KOPT-K1 (cell line): ENCODE measurements at regions not wholly inside any gene's neighbourhood (a gene's known extent, or its start where the extent isn't known, plus 50 kb on each side); places are given as distances from the start of the nearest gene placed in this dataset.
"Not testable (repeated sequence)": the region's sequence is repeated elsewhere in the genome, so short reads cannot be mapped to it uniquely, and the experiment has no call there.

Experiments used
- H3K27ac ChIP-seq: fragments of 200-600 bp; sonication (generic); 2 replicates; pipeline ENCODE4 v1.5.1; 2016; ENCODE audit warnings: antibody characterized with exemption, mild to moderate bottlenecking, low read depth, low read length; ENCODE audit not compliant: poor library complexity, severe bottlenecking
- H3K36me3 ChIP-seq: fragments of 200-600 bp; sonication (generic); 2 replicates; pipeline ENCODE4 v1.5.1; 2017; ENCODE audit warnings: antibody characterized with exemption, mild to moderate bottlenecking, low read length, moderate library complexity; ENCODE audit not compliant: insufficient read depth
- H3K9me3 ChIP-seq: fragments of 200-600 bp; sonication (generic); 2 replicates; pipeline ENCODE4 v1.5.1; 2017; ENCODE audit warnings: antibody characterized with exemption, low read length, mild to moderate bottlenecking; ENCODE audit not compliant: insufficient read depth, poor library complexity, severe bottlenecking

- H3K27ac ChIP-seq, result no peak overlapping the region
Measured at GRCh38 chr9:92242260-92243136, 51.0 kb downstream of the IARS1 start.

DNA sequence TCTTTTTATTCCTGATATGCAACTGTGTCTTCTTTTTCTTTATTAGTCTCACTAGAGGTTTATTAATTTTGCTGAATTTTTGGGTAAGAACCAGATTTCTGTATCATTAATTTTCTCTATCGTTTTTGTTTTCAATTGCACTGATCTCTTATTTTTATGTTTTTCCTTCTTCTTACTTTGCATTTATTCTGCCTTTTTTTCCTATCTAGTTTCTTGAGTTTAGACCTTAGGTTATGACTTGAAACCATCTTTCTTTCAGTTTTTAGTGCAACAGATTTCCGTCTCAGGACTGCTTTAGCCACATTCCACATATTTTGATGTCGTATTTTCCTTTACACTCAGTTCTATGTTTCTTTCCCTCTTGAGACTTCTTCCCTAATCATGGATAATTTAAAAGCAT lies 56.6 kb downstream of the IARS1 start:
- H3K27ac ChIP-seq, result no peak overlapping the region
- H3K9me3 ChIP-seq, result no peaks in the 10 kb centered on the region
- peaks cover 98% of the 10 kb centered on the region for H3K36me3 ChIP-seq

More at GRCh38 chr9:92242260-92243136, 51.0 kb downstream of the IARS1 start:
- peaks cover 100% of the 10 kb centered on the region for H3K36me3 ChIP-seq
- H3K9me3 ChIP-seq, result no peaks in the 10 kb centered on the region

GRCh38 chr9:92236465-92236864 lies 57.0 kb downstream of the IARS1 start:
- Histone ChIP-seq H3K27ac (no peak overlapping the region), H3K9me3 (no peaks in the 10 kb centered on the region), H3K36me3 (peaks cover 97% of the 10 kb centered on the region)

- H3K9me3 ChIP-seq, result no peaks in the 10 kb centered on the region
- H3K36me3 ChIP-seq, result peaks cover 97% of the 10 kb centered on the region
- no peak overlapping the region for H3K27ac ChIP-seq
Measured at GRCh38 chr9:92234514-92234913, 59.0 kb downstream of the IARS1 start.

- peaks cover 92% of the 10 kb centered on the region for H3K36me3 ChIP-seq
- no peak overlapping the region for H3K27ac ChIP-seq
- H3K9me3 ChIP-seq, result no peaks in the 10 kb centered on the region
Measured at GRCh38 chr9:92232190-92232589, 61.3 kb downstream of the IARS1 start.

- H3K27ac ChIP-seq, result no peak overlapping the region
- H3K9me3 ChIP-seq, result no peaks in the 10 kb centered on the region
- H3K36me3 ChIP-seq, result peaks cover 86% of the 10 kb centered on the region
Measured at GRCh38 chr9:92228628-92229027, 64.9 kb downstream of the IARS1 start.

- H3K27ac ChIP-seq, result no peak overlapping the region
- H3K36me3 ChIP-seq, result peaks cover 77% of the 10 kb centered on the region
- H3K9me3 ChIP-seq, result no peaks in the 10 kb centered on the region
Measured at GRCh38 chr9:92224177-92224576, 69.3 kb downstream of the IARS1 start.

- Histone ChIP-seq H3K36me3 (peaks cover 73% of the 10 kb centered on the region), H3K27ac (no peak overlapping the region), H3K9me3 (no peaks in the 10 kb centered on the region)
Measured at GRCh38 chr9:92223758-92224157, 69.7 kb downstream of the IARS1 start.

DNA sequence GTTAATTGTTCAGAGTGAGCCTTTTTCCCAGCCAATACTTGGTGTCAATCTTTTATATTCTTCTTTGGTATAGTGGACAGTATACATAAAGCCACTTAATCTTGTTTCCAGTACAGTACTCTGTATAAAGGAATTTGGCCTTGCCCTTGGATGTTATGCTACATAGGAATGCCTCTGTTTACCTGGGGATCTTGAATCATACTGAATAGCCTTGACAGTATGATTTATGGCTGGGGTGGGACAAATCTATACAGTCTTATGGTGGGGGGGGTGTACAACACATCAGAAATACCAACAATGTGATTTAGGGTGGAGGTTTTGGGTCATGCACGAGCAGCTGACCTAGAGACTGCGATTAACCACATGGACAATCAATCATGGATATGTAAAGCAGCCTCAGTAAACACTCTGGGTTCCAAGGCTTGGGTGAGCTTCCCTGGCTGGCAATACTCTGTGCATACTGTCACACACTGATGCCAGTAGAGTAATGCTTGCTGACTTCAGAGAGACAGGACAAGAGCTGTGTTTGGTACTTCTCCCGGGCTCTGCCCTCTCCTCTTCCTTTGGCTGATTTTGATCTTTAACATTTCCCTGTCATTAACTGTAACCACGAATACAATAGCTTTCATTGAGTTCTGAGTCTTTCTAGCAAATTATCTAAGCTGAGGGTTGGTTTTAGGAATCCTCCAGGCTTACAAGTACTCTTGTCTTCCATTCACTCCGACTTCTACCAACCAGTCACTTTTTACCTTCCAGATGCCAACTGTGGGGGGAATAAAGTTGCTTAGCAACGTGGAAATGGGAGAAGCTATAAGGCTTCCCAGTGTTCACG lies 84.6 kb downstream of the IARS1 start:
- H3K36me3 ChIP-seq, result peaks cover 68% of the 10 kb centered on the region
- no peaks in the 10 kb centered on the region for H3K9me3 ChIP-seq
- H3K27ac ChIP-seq, result no peak overlapping the region

DNA sequence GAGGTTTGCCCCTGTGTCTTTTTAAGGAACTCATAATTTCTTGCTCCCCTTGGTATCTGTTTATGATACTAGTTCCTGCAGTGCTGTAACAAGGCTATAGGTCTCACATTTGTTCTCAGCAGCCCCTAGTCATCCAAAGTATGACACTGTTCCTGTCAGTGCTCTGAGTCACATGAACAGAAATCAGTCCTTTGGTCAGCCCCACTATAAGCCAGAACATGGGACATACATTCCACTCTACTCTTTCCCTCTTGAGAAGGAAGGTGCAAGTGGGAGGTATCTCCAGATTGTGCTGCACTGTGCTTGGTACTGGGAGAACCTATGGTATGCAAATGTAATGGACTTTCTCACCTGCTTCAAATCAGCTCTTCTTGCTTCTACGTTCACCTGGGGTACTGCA lies 87.0 kb downstream of the IARS1 start:
- Histone ChIP-seq H3K9me3 (no peaks in the 10 kb centered on the region), H3K36me3 (peaks cover 44% of the 10 kb centered on the region), H3K27ac (no peak overlapping the region)

DNA sequence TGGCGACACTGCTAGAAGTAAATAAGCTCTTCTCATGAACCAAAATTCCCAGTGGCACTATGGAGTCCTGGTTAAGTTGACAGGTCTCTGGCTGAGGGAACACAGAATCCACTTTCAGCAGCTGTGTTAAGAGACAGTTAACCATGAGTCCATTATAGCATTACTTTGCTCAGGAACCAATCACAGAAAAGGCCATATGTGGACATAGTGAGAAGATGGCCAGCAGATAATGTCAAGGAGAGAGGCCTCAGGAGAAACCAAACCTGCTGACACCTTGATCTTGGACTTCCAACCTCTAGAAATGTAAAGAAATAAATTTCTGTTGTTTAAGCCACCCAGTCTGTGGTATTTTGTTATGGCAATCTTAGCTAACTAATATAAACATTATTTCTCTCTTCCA lies 88.7 kb upstream of the SPTLC1 start:
- H3K27ac ChIP-seq, H3K9me3 ChIP-seq: not testable (repeated sequence)
- H3K36me3 ChIP-seq, result peaks cover 18% of the 10 kb centered on the region

GRCh38 chr9:92198237-92198636 lies 83.0 kb upstream of the SPTLC1 start:
- not testable (repeated sequence) for H3K36me3 ChIP-seq, H3K9me3 ChIP-seq, H3K27ac ChIP-seq

DNA sequence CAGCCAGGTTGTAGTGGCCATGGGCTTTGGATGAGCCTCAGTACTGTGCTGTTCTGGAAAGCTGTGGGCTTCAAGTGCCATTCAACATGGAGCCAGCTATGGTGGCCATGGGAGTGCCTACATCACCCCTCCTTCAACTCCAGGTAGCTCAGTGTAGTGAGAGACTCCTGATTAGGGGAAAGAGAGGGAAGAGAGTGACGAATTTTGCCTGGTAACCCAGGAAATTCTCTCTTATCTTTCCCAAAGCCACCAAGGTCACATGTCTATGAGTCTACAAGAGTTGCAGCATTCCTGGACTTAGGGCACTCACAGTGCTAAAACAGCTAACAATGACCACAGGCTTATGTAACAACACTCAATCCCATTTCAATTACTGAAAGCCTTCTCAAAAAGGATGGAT lies 81.7 kb upstream of the SPTLC1 start:
- H3K9me3 ChIP-seq, result no peaks in the 10 kb centered on the region
- H3K36me3 ChIP-seq, result no peaks in the 10 kb centered on the region
- H3K27ac ChIP-seq, result no peak overlapping the region

- no peaks in the 10 kb centered on the region for H3K9me3 ChIP-seq
- H3K36me3 ChIP-seq, result no peaks in the 10 kb centered on the region
- H3K27ac ChIP-seq, result no peak overlapping the region
Measured at GRCh38 chr9:92196400-92196799, 81.2 kb upstream of the SPTLC1 start.

GRCh38 chr9:92191801-92192200 lies 76.6 kb upstream of the SPTLC1 start:
- Histone ChIP-seq H3K27ac (no peak overlapping the region), H3K9me3 (no peaks in the 10 kb centered on the region), H3K36me3 (no peaks in the 10 kb centered on the region)

- H3K27ac ChIP-seq, result no peak overlapping the region
- no peaks in the 10 kb centered on the region for H3K36me3 ChIP-seq
- H3K9me3 ChIP-seq, result no peaks in the 10 kb centered on the region
Measured at GRCh38 chr9:92190536-92190790, 75.2 kb upstream of the SPTLC1 start.
